ENCODE measurements at regions not wholly inside any gene's neighbourhood (a gene's known extent, or its start where the extent isn't known, plus 50 kb on each side); places are given as distances from the start of the nearest gene placed in this dataset.

GRCh38 chr11:80424012-80424695 lies 983.3 kb upstream of the TENM4 start:
- TF ChIP-seq, protein P1, sequence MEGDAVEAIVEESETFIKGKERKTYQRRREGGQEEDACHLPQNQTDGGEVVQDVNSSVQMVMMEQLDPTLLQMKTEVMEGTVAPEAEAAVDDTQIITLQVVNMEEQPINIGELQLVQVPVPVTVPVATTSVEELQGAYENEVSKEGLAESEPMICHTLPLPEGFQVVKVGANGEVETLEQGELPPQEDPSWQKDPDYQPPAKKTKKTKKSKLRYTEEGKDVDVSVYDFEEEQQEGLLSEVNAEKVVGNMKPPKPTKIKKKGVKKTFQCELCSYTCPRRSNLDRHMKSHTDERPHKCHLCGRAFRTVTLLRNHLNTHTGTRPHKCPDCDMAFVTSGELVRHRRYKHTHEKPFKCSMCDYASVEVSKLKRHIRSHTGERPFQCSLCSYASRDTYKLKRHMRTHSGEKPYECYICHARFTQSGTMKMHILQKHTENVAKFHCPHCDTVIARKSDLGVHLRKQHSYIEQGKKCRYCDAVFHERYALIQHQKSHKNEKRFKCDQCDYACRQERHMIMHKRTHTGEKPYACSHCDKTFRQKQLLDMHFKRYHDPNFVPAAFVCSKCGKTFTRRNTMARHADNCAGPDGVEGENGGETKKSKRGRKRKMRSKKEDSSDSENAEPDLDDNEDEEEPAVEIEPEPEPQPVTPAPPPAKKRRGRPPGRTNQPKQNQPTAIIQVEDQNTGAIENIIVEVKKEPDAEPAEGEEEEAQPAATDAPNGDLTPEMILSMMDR (IDR thresholded peaks at IDR 0.05): no peak
- TF ChIP-seq ZFX (IDR thresholded peaks at IDR 0.05; ENCODE audit: borderline replicate concordance): no peak
- no peak overlapping the region for H3K27ac ChIP-seq

DNA sequence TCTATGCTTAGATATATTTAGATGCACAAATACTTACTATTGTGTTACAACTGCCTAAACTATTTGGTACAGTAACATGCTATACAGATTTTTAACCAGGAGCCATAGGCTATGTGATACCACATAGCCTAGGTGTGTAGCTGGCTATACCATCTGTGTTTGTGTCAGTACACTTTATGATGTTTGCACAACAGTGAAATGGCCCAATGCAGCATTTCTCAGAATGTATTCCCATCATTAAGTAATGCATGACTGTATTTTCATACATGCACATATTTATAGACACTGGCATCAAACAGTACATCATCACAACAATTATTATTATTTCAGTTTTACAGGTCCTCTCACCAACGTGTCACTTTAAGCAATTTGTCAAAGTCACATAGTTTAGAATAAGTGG lies 979.5 kb upstream of the TENM4 start:
- no peak for TF ChIP-seq ZFX (IDR thresholded peaks at IDR 0.05; ENCODE audit: borderline replicate concordance)
- TF ChIP-seq, protein P1 (IDR thresholded peaks at IDR 0.05): no peak
- no peak overlapping the region for H3K27ac ChIP-seq

DNA sequence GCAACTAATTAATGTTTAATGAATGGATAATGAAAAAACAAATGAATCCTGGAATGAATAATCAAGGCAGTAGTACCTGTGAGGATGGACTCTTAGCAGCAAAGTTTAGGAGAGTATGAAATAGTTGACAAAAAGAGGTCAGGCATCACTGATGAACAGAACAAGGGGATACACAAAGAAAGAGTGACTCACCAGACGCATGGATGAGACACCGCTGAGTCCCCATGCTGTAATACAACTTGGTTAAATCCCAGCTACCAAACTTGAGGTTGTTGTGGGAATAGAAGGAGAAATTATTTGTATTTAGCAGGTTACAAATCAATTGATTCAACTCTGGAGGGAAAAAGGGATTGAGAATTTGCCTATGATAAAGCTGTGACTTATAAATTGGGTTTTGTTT lies 976.9 kb upstream of the TENM4 start:
- no peak overlapping the region for H3K27ac ChIP-seq
- TF ChIP-seq, protein P1 (IDR thresholded peaks at IDR 0.05): no peak
- TF ChIP-seq ZFX (IDR thresholded peaks at IDR 0.05; ENCODE audit: borderline replicate concordance): no peak

GRCh38 chr11:80415580-80415979 lies 974.8 kb upstream of the TENM4 start:
- H3K27ac ChIP-seq: no peak overlapping the region
- TF ChIP-seq, protein P1 (IDR thresholded peaks at IDR 0.05): no peak
- TF ChIP-seq ZFX (IDR thresholded peaks at IDR 0.05; ENCODE audit: borderline replicate concordance): no peak

DNA sequence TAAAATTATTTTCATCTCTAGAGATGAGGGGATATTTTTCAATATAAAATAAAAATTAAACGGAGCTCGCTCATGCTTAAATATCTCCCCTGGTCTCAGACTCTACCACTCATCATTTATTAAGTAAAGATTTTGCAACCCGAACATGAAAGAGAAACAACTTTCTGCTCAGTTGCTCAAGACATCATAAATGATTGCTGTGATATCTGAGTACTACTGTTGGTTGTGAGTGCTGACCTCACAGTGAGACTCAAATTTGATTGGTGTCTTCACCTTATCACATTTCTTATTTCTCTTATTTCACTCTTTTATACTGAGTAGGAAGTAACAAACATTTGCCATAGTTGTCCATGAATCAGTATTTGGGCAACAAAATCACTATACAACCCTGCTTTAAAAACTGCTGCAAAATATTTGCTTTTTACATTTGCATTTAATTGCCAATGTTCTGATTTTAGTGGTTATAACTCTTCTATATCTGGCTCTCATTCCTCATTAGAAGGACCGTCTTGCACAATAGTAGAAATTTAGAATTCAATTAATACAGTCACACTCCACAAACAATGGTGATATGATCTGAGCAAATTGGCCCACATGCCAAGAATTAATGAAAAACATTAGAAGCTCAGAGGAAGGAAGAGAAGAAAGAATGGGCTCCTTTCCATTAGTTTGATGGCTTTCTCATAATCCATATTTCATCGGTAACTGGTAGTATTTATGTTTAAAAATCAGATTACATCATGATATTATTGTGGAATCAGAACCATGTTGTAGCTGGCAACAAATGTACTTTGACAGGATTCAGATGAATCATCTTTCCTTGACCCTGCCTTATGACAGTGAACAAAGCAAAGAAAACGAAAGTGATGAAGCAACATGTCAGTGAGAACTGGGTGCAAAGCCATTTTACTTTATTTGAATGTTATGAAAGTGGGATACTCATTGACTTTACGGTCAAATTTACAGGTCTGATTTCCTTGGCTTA lies 973.6 kb upstream of the TENM4 start:
- H3K27ac ChIP-seq: no peak overlapping the region
- TF ChIP-seq, protein P1 (IDR thresholded peaks at IDR 0.05): no peak
- TF ChIP-seq ZFX (IDR thresholded peaks at IDR 0.05; ENCODE audit: borderline replicate concordance): no peak

GRCh38 chr11:80412604-80413003 lies 971.8 kb upstream of the TENM4 start:
- no peak overlapping the region for H3K27ac ChIP-seq
- no peak for TF ChIP-seq ZFX (IDR thresholded peaks at IDR 0.05; ENCODE audit: borderline replicate concordance)
- TF ChIP-seq, protein P1 (IDR thresholded peaks at IDR 0.05): no peak

- TF ChIP-seq, protein P1 (IDR thresholded peaks at IDR 0.05): no peak
- no peak for TF ChIP-seq ZFX (IDR thresholded peaks at IDR 0.05; ENCODE audit: borderline replicate concordance)
Observed at GRCh38 chr11:80393210-80393609, 952.4 kb upstream of the TENM4 start.

More at GRCh38 chr11:80393210-80393609, 952.4 kb upstream of the TENM4 start:
- no peak overlapping the region for H3K27ac ChIP-seq
